Smooth muscle cell (in vitro differentiated cells): ENCODE measurements at regions not wholly inside any gene's neighbourhood (a gene's known extent, or its start where the extent isn't known, plus 50 kb on each side); places are given as distances from the start of the nearest gene placed in this dataset.

Experiments used
- DNase-seq: peaks from one replicate; lab custom pipeline; 2025; ENCODE audit not compliant: unreplicated experiment; lab: John Stamatoyannopoulos, UW
- H2AFZ ChIP-seq: fragments of 200-600 bp; sonication (generic); 2 replicates; pipeline ENCODE4 v1.6.0; 2016; ENCODE audit warnings: antibody characterized with exemption, low read depth, mild to moderate bottlenecking
- H3F3A ChIP-seq: fragments of 200-600 bp; sonication (generic); 2 replicates; pipeline ENCODE4 v1.6.0; 2017; ENCODE audit warnings: antibody characterized with exemption, low read depth
- H3K27ac ChIP-seq: fragments of 200-600 bp; sonication (generic); 2 replicates; pipeline ENCODE4 v1.5.1; 2016; ENCODE audit warnings: low read depth, mild to moderate bottlenecking
- H3K27me3 ChIP-seq: fragments of 200-600 bp; sonication (generic); 2 replicates; pipeline ENCODE4 v1.6.1; 2016; ENCODE audit warnings: low read depth, mild to moderate bottlenecking
- H3K36me3 ChIP-seq: fragments of 200-600 bp; sonication (generic); 2 replicates; pipeline ENCODE4 v1.5.1; 2016; ENCODE audit warnings: low read depth
- H3K4me1 ChIP-seq: fragments of 200-600 bp; sonication (generic); 2 replicates; pipeline ENCODE4 v1.5.1; 2016; ENCODE audit warnings: low read depth
- H3K4me2 ChIP-seq: fragments of 200-600 bp; sonication (generic); 2 replicates; pipeline ENCODE4 v1.6.0; 2016; ENCODE audit warnings: mild to moderate bottlenecking
- H3K4me3 ChIP-seq: fragments of 200-600 bp; sonication (generic); 2 replicates; pipeline ENCODE4 v1.5.1; 2016; ENCODE audit warnings: mild to moderate bottlenecking
- H3K79me2 ChIP-seq: fragments of 200-600 bp; sonication (generic); 2 replicates; pipeline ENCODE4 v1.6.0; 2016; ENCODE audit warnings: low read depth, mild to moderate bottlenecking
- H3K9ac ChIP-seq: fragments of 200-600 bp; sonication (generic); 2 replicates; pipeline ENCODE4 v1.6.0; 2016; ENCODE audit warnings: low read depth
- H3K9me3 ChIP-seq: fragments of 200-600 bp; sonication (generic); replicated peaks from 2 replicates; pipeline ENCODE4 v1.5.1; 2016; ENCODE audit warnings: low read depth
- H4K20me1 ChIP-seq: fragments of 200-600 bp; sonication (generic); 2 replicates; pipeline ENCODE4 v1.6.0; 2016; ENCODE audit warnings: low read depth
- WGBS: methylation state at CpG from one replicate; pipeline ENCODE4 v1.1.7; 2016; ENCODE audit warnings: low lambda C conversion rate; 5-methylcytosine and 5-hydroxymethylcytosine counted together
- TF ChIP-seq, protein P1 (sequence below): fragments of 200-600 bp; sonication (generic); IDR thresholded peaks from 2 replicates; pipeline ENCODE4 v1.5.1; 2017; ENCODE audit warnings: borderline replicate concordance, mild to moderate bottlenecking, antibody characterized with exemption; ENCODE audit not compliant: insufficient read depth, poor library complexity, severe bottlenecking

DNA sequence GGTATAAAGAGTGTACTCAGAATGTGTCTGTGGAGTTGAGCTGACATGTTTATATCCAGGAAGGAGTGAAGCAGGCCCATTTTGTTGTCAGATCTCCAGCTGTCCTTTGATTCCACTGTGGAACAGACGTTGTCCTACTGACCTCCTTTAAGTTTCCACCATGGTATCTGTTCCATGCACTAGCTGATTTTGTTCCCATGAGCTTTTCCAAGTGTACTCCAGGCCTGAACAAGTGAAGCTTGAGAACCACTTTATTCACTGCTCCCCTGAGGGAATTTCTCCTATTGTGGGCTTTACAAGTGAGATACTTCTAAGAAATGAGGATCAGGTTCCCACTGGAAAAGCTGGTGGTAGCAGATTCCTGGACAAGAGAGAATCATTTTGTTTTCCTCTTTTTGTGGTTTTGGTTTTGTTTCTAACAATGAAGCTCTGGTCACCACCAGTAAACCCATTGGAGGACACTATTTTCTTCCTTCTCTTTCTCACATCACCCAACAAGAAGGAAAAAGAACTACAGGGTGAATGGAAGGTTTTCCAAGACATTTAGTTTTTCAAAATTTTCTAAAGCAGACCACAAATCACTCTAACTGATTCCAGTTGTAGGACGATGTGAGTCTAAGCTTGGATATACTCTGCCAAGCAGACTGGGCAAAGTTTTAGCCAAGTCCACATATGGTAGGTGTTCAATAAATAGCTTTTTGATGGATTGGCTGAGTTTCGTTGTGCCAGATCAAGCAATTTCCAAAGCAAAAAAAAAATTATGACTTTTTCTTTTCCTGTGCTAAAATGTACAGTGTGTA, 144.2 kb downstream of the JCAD start:
- Histone ChIP-seq H3K27me3 (peaks cover 12% of the 10 kb centered on the region), H3K9me3 (no peaks in the 10 kb centered on the region), H3K27ac (no peak overlapping the region), H3K36me3 (no peaks in the 10 kb centered on the region), H3K4me2 (no peak overlapping the region), H3K9ac (no peak overlapping the region), H3K4me3 (no peak overlapping the region), H3F3A (no peaks in the 10 kb centered on the region), H3K4me1 (no peaks in the 10 kb centered on the region), H4K20me1 (no peaks in the 10 kb centered on the region), H2AFZ (no peak overlapping the region), H3K79me2 (no peaks in the 10 kb centered on the region)
- WGBS: 79% methylated on average over 3 of the region's 3 CpGs
- no peak for DNase-seq
- TF ChIP-seq, protein P1, sequence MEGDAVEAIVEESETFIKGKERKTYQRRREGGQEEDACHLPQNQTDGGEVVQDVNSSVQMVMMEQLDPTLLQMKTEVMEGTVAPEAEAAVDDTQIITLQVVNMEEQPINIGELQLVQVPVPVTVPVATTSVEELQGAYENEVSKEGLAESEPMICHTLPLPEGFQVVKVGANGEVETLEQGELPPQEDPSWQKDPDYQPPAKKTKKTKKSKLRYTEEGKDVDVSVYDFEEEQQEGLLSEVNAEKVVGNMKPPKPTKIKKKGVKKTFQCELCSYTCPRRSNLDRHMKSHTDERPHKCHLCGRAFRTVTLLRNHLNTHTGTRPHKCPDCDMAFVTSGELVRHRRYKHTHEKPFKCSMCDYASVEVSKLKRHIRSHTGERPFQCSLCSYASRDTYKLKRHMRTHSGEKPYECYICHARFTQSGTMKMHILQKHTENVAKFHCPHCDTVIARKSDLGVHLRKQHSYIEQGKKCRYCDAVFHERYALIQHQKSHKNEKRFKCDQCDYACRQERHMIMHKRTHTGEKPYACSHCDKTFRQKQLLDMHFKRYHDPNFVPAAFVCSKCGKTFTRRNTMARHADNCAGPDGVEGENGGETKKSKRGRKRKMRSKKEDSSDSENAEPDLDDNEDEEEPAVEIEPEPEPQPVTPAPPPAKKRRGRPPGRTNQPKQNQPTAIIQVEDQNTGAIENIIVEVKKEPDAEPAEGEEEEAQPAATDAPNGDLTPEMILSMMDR: no peak

DNA sequence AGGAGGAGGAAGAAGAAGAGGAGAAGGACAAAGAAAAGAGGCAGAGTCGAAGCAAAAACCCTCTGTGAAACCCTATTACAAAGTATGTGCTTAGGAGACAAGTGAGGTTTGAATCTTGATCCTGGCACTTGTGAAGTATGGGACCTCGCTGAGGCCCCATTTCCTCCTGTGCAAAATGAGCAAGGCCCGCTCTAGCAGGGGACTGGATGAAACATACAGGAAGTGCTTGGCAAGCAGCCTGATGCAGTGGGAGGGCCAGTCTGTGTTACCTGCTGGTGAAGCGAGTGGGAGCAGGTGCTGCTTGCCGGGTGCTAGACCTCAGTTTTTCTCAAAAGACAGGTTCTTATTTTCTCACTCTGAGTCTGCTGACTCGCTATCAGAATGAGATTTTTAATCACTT, 150.4 kb downstream of the JCAD start:
- Histone ChIP-seq H3K4me2 (no peak overlapping the region), H3K4me1 (no peaks in the 10 kb centered on the region), H3K27me3 (no peaks in the 10 kb centered on the region), H2AFZ (no peak overlapping the region), H3K9me3 (no peaks in the 10 kb centered on the region), H3K36me3 (no peaks in the 10 kb centered on the region), H4K20me1 (no peaks in the 10 kb centered on the region), H3F3A (no peaks in the 10 kb centered on the region), H3K4me3 (no peak overlapping the region), H3K27ac (no peak overlapping the region), H3K9ac (no peak overlapping the region), H3K79me2 (no peaks in the 10 kb centered on the region)
- TF ChIP-seq, protein P1: no peak
- 88% methylated on average over 6 of the region's 6 CpGs for WGBS
- no peak for DNase-seq

DNA sequence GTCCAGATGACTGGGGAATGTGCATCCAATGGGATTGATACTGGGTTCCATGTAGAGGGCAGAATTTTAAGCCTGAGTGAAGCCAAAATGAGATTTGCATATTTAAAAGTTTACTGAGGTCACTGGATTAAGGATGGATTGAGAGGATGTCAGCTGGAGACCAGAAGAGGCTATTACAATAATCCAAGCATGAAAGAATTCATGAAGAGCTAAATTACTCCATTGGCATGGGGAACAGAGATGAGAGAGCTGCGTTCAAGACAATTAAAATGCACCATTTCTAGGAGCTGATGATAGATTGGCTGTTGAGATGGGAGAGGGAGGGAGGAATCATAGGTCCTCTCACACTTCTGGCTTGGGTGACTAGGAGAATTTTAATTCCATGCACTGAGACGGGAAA, 158.5 kb downstream of the JCAD start:
- Histone ChIP-seq H3K4me2 (no peak overlapping the region), H3K27ac (no peak overlapping the region), H3K36me3 (no peaks in the 10 kb centered on the region), H3K27me3 (no peaks in the 10 kb centered on the region), H3K79me2 (no peaks in the 10 kb centered on the region), H3K4me1 (peaks cover 5% of the 10 kb centered on the region), H3K9ac (no peak overlapping the region), H2AFZ (no peak overlapping the region), H4K20me1 (no peaks in the 10 kb centered on the region), H3K9me3 (no peaks in the 10 kb centered on the region), H3F3A (peaks cover 6% of the 10 kb centered on the region), H3K4me3 (no peak overlapping the region)
- DNase-seq: no peak
- WGBS: 95% methylated on average over 2 of the region's 2 CpGs
- TF ChIP-seq, protein P1: no peak
